Uterus (tissue), 2 donors: ENCODE measurements at regions not wholly inside any gene's neighbourhood (a gene's known extent, or its start where the extent isn't known, plus 50 kb on each side); places are given as distances from the start of the nearest gene placed in this dataset.

ENCODE experiments used
- CTCF ChIP-seq, 4 experiments: fragments of 200-600 bp in 2 of 4; fragments of 450-650 bp in 2 of 4; sonication (generic) in 2 of 4; IDR thresholded peaks; one replicate each; pipeline ENCODE4 v1.5.1; 2016 to 2019; ENCODE audit warnings: antibody characterized with exemption in 4 of 4, mild to moderate bottlenecking in 2 of 4, moderate library complexity in 1 of 4
- POLR2A ChIP-seq, 2 donors: fragments of 450-650 bp; IDR thresholded peaks; one replicate each; pipeline ENCODE4 v1.6.1; 2016; ENCODE audit warnings: antibody characterized with exemption in 2 of 2, mild to moderate bottlenecking in 1 of 2, moderate library complexity in 1 of 2

- no peak for TF ChIP-seq CTCF (IDR thresholded peaks at IDR 0.05)
- TF ChIP-seq POLR2A (IDR thresholded peaks at IDR 0.05): no peak
Measured at GRCh38 chr3:176521531-176522175, 675.6 kb downstream of the TBL1XR1 start.
